Stimulated activated CD4-positive, alpha-beta T cell treated with anti-CD3 and anti-CD28 coated beads, TNF-alpha, amount 100 ng/mL, for 1 hour (primary cell): ENCODE measurements at regions not wholly inside any gene's neighbourhood (a gene's known extent, or its start where the extent isn't known, plus 50 kb on each side); places are given as distances from the start of the nearest gene placed in this dataset.

Experiments used
- DNase-seq, 3 donors: peaks; one replicate each; pipeline ENCODE4 v3.0.0-alpha.2; 2020; ENCODE audit warnings: low read depth in 3 of 3, low spot score in 1 of 3

DNA sequence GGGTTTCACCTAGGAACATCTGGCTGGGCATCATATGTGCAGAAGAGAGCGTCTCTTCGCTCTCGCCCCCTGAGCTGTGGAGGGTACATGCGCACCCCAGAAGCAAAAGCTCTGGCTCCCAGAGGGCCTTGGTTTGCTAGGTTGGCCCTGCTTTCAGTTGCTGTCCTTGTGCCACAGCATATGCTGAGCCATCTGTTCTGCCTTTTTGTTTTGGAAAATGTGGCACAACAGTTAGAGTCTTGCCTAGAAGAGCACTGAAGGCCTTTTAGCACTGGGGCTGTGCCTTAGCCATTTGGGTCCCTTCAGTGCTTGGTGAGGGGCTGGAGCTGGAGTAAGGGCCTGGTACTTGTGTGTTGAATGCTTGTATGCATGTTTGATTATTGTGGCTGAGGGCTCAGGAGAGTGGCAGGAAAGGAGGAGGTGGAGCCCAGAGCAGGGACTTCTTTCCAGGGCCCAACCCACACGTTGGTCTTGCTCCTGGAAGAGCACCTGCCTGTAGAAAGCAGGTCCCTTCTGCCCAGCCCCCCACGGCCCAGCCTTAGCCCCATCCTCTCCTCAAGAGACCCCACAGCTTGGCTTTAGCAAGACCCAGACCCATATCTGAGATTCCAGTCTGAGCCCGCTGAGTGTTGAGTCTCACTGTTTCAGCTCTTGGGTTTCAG lies 113.7 kb downstream of the SLC25A47 start:
- no peak for DNase-seq

DNA sequence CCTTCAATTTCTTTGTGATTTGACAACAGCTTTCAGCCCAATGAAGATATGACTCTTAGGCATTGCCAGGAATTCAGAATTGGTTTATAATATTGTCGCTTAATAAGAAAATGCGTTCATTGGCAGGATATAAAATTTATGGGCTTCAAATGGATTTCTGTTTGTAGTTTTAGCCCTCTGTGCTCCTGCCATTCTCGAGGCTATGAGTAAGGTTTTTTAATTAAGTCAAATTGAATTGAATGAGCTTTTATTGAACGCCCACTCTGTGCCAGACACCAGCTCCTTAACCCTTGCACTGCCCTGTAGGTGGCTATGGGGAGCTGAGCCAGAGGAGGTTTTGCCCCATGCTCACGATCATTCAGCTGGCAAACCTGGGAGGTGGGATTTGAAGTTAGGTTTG lies 115.1 kb downstream of the SLC25A47 start:
- DNase-seq: no peak

DNA sequence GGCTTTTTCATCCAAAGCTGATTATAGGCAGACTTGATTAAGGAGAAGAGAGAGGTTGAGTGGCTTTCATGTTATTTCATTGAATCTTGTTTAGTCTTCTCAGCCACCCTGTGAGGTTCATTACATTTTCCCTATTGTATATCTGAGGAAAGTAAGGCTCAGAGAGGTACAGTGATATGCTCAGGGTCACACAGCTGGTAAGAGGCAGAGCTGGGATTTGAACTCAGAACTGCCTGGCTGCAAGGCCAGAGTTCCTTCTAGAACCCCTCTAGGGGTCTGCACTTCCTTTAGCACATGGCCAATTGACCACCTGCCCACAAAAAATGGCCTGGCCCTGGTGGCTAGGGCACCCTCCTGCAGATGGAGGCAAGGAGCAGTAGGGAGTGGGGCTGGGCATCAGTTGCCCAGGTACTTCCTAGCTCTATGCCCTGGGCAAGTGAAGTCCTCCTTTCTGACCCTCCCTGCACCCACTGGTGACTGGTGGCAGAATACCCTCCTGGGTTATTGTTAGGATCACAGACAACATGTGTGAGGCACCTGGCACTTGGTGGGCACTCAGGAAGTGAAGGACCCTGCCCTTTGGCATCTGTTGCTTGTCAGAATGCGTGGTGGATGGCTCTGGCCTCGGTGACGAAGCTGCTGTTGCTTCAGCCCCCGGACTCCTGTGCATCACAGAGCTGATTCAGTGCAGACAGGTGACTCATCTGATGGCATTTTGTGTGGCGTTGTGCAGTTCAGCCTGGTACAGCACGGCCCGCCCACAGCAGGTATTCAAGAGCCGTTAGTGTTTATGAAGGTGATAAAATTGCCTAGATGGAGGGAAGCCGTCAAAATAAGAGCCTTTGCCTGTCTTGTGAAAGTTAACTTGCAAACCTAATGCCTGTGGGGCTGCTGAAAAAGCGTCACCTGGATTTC lies 115.8 kb downstream of the SLC25A47 start:
- peak in 1 of 3 donors; percentile 22 for DNase-seq

DNA sequence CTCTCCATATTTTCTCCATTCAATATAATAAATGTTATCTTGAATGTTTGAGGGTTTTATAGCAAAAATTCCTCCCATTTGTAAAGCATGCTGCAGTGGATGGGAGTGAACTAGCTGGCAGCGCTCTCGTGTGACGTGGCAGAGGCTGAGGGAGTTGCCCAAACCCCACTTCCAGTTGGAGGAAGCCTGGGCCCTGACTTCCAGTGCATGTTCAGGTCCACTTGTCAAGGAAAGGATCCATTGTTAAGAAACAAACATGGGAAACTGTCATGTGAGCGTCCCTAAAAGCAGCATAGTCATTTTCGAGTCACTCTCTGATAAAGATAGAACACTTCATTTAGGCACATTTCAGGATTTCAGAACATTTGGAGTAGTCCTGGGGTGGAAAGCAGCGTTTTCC lies 116.6 kb downstream of the SLC25A47 start:
- DNase-seq: no peak

DNA sequence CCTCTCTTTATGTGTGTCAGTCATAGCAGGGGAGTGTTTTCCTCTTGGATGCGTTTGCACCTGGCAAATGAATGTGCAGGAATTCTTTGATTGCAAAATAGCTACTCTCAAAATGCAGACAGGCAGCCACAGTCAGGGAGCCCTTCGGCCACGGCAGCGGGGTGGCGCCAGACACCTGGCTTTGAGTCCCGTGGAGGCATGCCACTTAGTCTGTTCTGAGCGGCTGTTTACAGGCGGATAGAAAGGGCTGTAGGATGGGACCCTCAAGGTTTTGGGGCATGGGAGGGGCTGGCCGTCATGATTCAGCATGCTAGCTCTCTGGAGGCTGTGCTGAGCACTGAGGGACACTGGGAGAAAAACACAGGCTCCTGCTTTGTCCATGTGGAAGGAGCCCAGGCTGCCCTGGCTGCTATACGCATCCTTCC lies 117.1 kb downstream of the SLC25A47 start:
- DNase-seq: no peak

DNA sequence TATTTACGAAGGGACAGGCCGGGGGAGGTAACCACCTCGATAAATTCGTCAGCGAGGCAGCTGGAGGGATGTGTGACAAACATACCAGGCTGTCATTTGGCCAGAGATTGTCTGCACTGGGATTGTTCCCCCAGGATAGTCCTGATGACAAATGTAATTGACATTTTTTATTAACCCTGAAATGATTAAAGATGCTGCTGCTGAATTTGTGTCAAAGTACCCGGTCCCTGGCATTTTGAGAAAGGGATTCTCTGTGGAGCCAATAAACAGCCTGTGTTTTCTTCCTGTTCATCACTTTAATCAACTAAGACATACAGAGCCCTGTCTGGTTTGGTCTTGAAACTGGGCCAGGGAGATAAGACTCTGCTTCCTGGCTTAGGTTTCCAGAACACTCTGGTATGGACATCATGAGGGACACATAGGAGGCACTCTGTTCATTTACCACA lies 117.6 kb downstream of the SLC25A47 start:
- DNase-seq: no peak

DNA sequence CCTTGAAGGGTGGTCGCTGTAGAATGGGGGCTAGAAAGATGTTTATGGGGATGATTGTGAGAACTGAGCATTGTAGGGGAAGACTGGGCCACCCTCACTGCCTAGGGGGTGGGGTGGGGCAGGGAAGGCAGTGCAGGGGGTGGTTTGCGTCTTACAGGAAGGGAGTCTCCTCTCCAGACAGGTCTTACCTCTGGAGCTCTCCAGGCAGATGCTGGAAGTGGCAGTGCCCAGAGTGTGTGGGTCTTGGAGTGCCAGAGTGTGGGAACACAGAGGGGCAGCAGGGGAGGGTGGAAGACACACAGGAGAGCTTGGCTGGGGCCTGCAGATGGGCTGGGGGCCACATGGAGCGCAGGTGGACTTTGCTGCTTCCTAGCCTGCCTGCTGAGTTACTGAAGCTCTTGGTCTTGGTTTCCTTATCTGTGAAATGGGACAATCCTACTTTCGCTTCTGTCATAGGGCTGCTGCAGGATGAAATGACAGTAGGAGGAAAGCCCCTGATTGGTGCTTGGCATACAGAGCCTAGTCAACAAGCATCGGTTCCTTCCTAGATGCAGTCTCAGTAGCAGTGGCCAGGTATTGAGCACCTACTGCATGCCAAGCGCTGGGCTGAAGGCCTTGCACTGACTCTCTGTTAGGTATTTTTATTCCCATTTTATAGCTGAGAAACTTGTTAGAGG lies 118.3 kb downstream of the SLC25A47 start:
- DNase-seq: no peak

DNA sequence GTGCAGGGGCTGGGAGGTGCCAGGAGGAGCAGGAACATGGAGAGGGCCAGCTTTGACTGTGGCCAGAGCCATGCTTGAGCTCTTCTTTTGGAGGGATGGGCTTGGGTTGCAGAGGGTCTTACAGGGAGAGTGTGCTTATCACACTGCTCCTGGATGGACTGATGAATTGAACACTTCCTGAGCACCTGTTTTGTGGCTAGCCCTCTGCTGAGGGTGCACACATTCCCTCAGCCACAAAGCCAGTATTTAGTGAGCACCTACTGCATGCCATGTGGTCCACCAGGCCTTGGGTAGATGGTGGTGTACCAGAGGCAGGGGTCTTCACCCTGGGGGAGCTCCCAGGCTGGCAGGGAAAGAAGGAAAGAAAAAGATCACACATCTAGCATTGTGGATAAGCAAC lies 118.9 kb downstream of the SLC25A47 start:
- no peak for DNase-seq

DNA sequence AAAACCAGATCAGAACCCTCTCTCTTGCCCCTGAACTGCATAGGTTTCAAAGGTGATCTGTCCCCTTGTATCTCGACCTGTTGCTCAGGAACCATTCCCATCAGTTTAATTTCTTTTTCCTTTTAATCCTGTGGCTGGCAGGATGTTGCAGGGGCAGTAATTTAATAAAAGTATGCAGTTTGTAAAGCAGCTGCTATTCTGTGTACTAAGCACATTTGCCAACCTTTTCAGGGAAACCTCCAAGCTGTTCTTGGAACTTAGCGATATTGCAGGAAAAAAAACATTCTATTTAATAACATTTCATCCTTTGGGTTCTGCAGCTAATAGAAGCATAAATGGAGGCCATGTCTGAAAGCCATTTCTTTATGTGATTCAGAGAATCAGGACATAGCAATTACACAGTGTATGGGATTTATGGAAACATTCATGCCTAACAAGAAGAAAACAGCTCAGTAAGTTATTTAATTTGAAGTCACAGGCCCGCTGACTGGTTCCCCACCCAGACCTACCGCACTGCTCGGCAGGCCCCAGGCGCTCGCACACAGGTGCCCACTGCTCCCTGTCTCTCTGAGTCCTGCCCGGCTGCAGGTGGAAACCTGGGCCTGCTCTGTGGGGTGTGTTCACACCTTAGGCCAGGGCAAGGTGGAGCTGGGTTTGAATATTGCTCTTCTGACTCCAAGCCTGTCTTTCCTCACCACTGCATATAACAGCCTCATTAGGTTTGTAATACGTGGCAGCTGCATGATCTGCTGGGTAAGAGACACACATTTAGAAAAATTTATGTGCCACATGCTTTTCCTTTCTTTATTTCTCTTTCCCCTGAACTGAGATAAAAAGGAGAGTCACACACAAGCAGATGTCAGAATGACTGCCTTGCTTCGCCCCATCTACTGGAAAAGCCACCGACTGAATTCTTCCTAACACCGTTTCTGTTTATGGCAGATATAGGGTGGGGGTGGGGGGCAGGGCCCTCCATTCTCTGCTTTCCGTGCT lies 119.7 kb downstream of the SLC25A47 start:
- DNase-seq: no peak

DNA sequence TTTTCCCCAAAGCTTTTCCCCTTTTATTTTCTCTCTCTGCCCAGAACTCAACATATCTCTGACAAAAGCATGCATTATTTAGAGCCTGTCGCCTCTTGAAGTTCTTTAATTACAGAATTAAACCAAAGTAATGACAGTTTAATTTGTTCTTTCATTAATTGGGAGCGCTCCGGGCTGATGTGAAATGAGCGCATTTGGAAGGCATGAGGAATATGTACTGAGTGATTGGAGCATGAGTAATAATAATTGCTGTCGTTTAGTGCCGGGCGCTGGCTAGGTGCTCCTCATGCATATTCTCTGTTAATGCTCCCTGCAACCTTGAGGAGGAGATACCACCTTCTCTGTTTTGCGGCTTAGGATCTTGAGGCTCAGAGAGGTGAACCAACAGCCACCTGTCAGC lies 120.5 kb downstream of the SLC25A47 start:
- no peak for DNase-seq

DNA sequence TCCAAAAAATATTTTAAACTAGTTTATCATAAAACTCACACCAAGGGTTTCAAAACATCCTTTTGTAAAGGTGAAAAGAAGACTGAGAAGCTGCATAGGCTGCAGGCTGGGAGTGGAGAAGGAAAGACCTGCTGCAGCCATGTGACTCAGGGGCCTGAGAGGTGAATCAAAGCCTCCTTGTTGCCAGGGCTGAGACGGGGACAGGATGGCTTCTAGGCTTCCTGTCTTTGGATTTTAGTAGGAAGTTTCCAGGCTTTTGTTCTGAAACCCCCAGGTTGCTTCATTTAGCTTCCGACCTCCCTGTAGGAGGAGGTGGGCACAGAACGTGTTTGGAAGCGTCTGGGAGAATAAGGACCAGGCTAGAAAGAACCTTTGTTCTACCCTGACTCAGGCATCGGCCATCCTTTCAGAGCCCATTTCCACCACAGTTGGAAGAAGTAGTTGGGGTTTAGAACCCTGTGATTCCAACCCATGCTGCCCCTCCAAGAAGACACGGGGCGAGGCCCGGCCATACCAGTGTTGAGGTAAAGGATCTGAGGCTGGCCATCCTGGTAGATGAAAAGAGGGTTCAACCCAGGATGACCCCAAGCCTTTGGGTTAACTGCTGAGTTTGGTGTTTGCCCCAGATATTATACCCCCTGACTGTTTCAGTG lies 122.4 kb downstream of the SLC25A47 start:
- no peak for DNase-seq

DNA sequence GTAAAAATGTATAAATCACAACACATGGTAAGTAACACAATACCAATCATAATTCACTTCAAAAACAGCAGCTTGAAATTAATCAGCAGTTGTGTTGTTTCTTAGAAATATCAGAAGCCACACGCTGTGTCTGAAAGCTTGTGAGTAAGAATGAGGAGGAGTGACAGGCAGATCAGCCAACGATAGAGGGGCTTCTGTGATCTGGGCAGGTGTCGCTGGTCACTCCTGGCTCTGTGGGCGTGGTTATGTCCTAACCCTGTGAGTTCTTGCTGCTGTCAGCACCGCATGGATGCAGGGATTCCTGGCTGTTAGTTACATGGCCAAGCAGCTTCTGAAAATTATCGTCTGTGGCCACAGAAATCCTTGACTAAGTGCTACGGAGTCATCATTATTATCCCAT lies 123.4 kb downstream of the SLC25A47 start:
- DNase-seq: no peak

DNA sequence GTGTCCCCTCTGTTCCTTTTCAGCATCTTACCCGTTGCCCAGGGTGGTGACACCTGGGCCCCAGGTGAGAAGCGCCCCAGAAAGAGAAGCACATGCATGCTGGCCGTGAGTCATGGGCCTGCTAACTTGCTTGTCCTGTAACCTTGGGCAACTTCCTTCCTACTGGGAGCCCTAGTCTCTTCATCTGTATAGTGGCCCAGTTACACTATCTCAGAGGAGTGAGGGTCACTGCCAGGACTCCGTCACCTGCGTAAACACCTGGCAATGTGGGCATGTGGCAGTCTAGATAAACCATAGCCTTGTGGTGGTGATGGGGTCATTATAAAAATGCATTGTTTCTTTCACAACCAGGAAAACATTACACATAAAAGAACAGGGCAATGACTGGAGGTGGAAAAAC lies 125.2 kb downstream of the SLC25A47 start:
- no peak for DNase-seq

DNA sequence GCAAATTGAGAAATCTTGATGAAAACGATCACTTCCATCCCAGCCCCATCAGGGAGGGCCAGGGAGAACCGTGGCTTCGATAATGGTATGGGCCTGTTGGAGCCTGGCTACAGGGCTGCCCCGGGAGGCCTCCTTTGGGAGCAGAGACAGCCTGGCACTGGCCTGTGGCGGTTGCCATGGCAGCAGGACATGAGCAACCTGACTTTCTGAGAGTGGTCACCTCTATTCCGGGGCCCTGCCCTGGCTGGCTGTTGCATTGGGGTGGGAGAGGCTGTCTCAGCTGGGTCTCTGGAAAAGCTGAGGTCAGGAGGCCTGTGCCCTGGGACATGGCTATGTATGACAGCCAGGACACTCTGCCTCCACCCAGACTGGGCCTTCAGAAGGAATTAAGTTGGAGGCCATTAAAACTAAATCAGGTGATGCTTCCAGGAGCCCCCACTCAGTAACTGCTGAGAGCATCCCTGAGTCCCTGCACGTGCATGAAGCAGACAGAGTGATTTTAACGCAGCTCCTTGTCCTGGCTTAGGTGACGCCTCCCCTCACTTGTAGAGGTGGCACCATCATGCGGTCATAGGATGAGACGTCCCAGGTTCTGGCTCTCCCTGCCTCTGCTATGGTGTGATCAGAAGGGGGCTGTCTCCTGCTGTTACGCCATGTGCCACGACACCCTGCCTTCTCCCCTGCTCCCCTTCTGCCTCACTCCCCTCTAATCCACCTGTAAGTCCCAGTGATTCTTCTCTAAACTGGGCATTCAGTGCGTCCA lies 126.3 kb downstream of the SLC25A47 start:
- no peak for DNase-seq

DNA sequence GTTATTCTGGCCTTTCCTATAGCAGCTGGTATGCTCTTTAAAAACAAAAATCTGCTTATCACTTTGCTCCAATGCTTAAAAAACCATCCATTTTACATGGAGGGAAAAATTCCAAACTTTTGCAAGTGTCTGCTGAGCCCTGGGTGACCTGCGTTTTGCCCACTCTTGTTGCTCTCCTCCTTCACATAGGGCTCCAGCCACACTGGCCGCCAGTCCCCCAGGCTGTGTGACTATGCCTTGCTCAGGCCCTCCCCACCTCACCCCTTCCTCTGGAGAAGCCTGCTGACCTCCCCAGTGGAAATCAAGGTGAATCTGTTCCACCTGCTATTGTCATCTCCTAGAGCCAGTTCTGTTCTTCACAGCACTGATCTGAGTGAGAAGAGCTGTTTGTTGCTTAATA lies 126.9 kb downstream of the SLC25A47 start:
- no peak for DNase-seq

DNA sequence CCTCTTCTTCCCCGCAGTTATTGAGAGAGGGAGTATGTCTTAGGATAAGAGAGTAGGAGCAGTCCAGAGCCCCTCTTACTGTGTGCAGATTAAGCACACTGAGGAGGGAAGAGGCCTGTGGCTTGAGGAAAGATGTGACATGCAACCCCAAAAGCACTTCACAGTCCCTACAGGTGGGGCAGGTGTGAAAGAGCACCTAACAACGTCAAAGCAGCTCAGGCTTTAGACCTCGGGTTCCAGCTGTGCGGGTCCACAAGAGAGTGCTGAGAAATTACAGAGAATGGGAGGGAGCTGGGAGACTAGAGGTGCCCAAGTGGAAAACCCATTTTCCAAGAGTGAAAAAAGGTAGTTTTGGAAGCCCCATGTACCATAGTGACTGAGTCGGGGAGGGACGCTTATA lies 127.6 kb downstream of the SLC25A47 start:
- no peak for DNase-seq

DNA sequence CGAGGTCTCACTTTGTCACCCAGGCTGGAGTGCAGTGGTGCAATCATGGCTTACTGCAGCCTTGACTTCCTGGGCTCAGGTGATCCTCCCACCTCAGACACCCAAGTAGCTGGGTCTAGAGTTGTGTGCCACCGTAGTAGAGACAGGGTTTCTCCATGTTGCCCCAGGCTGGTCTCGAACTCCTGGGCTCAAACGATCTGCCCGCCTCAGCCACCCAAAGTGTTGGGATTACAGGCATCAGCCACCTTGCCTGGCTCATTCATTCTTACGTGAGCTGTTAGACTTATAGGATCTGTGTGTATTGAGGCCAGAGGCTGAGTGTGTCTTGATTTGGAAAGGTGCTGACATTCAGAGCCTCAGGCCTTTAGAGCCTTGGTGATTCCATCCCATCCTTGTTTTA lies 128.1 kb downstream of the SLC25A47 start:
- DNase-seq: no peak

DNA sequence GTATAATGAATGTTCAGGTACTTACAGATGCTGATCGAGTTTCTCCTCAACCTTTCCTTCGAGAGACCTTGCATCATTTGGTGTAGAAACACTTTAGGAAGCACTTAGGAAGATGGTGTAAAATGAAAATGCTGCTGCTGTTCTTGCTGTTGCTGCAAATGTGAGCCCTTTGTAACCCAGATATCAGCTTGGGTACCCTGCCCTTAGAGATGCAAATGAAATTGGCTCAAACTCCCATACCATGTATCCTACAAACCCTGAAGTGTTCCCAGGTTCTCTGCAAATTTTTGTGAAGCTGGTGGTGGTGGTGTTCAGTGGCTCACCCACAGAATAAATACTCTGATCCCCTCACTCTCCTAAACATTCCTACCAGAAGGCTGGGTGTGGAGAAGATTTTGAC lies 130.8 kb downstream of the SLC25A47 start:
- no peak for DNase-seq

DNA sequence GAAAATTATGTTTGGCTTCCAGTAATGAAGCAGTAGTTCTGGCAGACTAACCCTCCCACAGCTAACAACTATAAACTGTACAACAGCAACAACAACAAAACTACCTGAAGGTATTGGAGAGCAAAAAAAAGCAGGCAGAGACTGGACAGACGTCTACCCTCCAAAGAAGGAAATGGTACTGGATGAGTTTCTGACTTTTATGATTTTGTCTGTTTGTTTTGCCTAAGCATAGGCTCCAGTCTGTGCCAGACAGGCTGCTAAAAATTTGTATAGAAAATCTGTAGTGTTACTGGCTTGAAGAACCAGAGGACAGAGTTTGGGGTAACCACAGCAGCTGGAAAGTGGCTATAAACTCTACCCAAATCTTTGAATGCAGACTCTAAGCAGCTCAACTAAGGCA lies 131.3 kb downstream of the SLC25A47 start:
- DNase-seq: no peak

DNA sequence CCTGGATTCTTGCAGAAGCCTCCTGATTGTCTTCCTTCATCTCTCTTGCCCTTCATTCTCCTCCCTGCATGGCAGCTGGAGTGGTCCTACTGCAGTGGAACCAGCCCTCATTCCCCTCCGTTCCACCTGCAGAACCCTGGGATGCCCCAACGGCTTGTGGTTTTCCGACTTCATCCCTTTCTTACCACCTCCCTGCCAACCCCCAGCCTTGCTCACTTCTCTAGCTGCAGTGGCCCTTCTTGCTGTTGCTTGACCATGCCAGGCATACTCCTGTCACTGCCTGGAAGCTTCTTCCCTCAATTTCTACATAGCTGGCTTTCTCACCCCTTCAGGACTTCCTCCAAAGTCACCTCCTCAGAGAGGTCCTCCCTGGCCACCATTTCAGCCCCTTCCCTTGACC lies 123.3 kb downstream of the BEGAIN start:
- no peak for DNase-seq
